Heart left ventricle (tissue), 16 donors: ENCODE measurements at regions not wholly inside any gene's neighbourhood (a gene's known extent, or its start where the extent isn't known, plus 50 kb on each side); places are given as distances from the start of the nearest gene placed in this dataset.

Experiments used
- ATAC-seq, 4 donors: fragments of 200-7000 bp; cut with Tn5 transposase; one replicate each; pipeline ENCODE4 v1.9.1; 2020 to 2022; ENCODE audit warnings: moderate library complexity in 4 of 4, mild to moderate bottlenecking in 3 of 4, moderate number of reproducible peaks in 1 of 4
- DNase-seq, 5 donors: peaks; one replicate each; pipeline ENCODE4 v3.0.0-alpha.2; 2020
- H3K27ac ChIP-seq, 12 donors: fragments of 200-600 bp; sonication (generic) in 4 of 12; one replicate each; pipeline versions ENCODE4 v1.5.0 to v1.8.0; 2016 to 2022; ENCODE audit warnings: mild to moderate bottlenecking in 2 of 12
- H3K27me3 ChIP-seq, 9 donors: fragments of 200-600 bp; sonication (generic) in 2 of 9; one replicate each; pipeline versions ENCODE4 v1.5.1 to v1.8.0; 2016 to 2022; ENCODE audit warnings: mild to moderate bottlenecking in 3 of 9
- H3K36me3 ChIP-seq, 9 donors: fragments of 200-600 bp; sonication (generic) in 2 of 9; one replicate each; pipeline versions ENCODE4 v1.5.0 to v1.8.0; 2018 to 2022; ENCODE audit warnings: mild to moderate bottlenecking in 2 of 9
- H3K4me1 ChIP-seq, 12 donors: fragments of 200-600 bp; sonication (generic) in 4 of 12; one replicate each; pipeline versions ENCODE4 v1.5.0 to v1.8.0; 2016 to 2022; ENCODE audit warnings: mild to moderate bottlenecking in 3 of 12
- H3K4me3 ChIP-seq, 12 donors: fragments of 200-600 bp; sonication (generic) in 4 of 12; one replicate each; pipeline versions ENCODE4 v1.5.0 to v1.8.0; 2017 to 2022; ENCODE audit warnings: mild to moderate bottlenecking in 9 of 12, moderate library complexity in 4 of 12
- H3K9me3 ChIP-seq, 12 donors: fragments of 200-600 bp; sonication (generic) in 4 of 12; one replicate each; pipeline versions ENCODE4 v1.5.0 to v1.8.0; 2016 to 2022; ENCODE audit warnings: mild to moderate bottlenecking in 1 of 12
- POLR2A ChIP-seq, 2 donors: fragments of 450-650 bp; IDR thresholded peaks; one replicate each; pipeline ENCODE4 v1.6.1; 2017; ENCODE audit warnings: antibody characterized with exemption in 2 of 2, mild to moderate bottlenecking in 2 of 2, moderate library complexity in 2 of 2
- WGBS, 4 donors: extraction: QIAGEN DNeasy Blood & Tissue Kit in 2 of 4; methylation state at CpG; one replicate each; pipeline versions ENCODE4 v1.1.5 to v1.1.7; 2013 to 2018; 5-methylcytosine and 5-hydroxymethylcytosine counted together
- intact Hi-C, 10 donors: fragments of 100-400 bp; cut with DNase I; formaldehyde crosslinking; loops; one replicate each; pipeline versions ENCODE4 v1.11.1 to v1.14.2; 2022
- TF ChIP-seq, protein P1 (sequence below), 12 donors: fragments of 200-600 bp; sonication (generic) in 4 of 12; IDR thresholded peaks; one replicate each; pipeline versions ENCODE4 v1.5.0 to v1.8.0; 2018 to 2022; ENCODE audit warnings: antibody characterized with exemption in 12 of 12, mild to moderate bottlenecking in 5 of 12
- donor health status: ischemic (EF 13 %, LVEDD 7.1; RV severe dilation, severe dysfunction).
- donor health status: healthy with polysubstance abuse.
- donor health status: DM: no; HTN: yes; CAD: no.
- donor health status: DM: no; HTN: no; CAD: no.
- donor health status: ischemic (EF 25% LVEDD 6.9; RV normal size, moderate dysfunction).
- donor health status: ischemic (EF 25% LVEDD 5.7; RV mildly dilated, moderate dysfunction).
- donor health status: healthy.
- donor health status: DM: yes; HTN: yes; CAD: no.
- donor health status: ischemic (EF 35%, LVEDD 5.7; RV mildly dilated, moderate dysfunction).
- donor health status: nonischemic (EF 11% LVEDD 7.7; RV severe dilation, severe dysfunction).
- donor health status: DM: yes; HTN: yes; CAD: no.
- donor health status: PGD.
- donor health status: ischemic (EF 29% LVEDD 5.4; RV normal size, mild dysfunction).
- donor health status: nonischemic (EF 23%, LVEDD 6.1; RV moderate dilation, normal function).

GRCh38 chr1:29974316-29974724 lies 738.0 kb downstream of the PTPRU start:
- Histone ChIP-seq H3K36me3 (no peaks in the 10 kb centered on the region), H3K4me1 (no peaks in the 10 kb centered on the region), H3K27me3 (peaks cover 0 to 15% (median 0%) of the 10 kb centered on the region in 9 donors), H3K27ac (no peak overlapping the region), H3K9me3 (peaks cover 0 to 9% (median 0%) of the 10 kb centered on the region in 12 donors), H3K4me3 (no peak overlapping the region)
- intact Hi-C loops: no loop called here
- no peak for TF ChIP-seq POLR2A (IDR thresholded peaks at IDR 0.05)
- TF ChIP-seq, protein P1, sequence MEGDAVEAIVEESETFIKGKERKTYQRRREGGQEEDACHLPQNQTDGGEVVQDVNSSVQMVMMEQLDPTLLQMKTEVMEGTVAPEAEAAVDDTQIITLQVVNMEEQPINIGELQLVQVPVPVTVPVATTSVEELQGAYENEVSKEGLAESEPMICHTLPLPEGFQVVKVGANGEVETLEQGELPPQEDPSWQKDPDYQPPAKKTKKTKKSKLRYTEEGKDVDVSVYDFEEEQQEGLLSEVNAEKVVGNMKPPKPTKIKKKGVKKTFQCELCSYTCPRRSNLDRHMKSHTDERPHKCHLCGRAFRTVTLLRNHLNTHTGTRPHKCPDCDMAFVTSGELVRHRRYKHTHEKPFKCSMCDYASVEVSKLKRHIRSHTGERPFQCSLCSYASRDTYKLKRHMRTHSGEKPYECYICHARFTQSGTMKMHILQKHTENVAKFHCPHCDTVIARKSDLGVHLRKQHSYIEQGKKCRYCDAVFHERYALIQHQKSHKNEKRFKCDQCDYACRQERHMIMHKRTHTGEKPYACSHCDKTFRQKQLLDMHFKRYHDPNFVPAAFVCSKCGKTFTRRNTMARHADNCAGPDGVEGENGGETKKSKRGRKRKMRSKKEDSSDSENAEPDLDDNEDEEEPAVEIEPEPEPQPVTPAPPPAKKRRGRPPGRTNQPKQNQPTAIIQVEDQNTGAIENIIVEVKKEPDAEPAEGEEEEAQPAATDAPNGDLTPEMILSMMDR (IDR thresholded peaks at IDR 0.05): no peak
- DNase-seq: no peak
- WGBS, 4 donors: 4 to 16% (median 9%) methylated on average over 1 of the region's 1 CpG
- peak in 1 of 4 donors; percentile 72 for ATAC-seq

- H3K27me3 ChIP-seq: peaks cover 0 to 19% (median 0%) of the 10 kb centered on the region in 9 donors
- 41 to 53% (median 50%) methylated on average over 3 of the region's 3 CpGs for WGBS, 4 donors
- DNase-seq (no peak), ATAC-seq (no peak)
- no peaks in the 10 kb centered on the region for H3K36me3 ChIP-seq
- no peak overlapping the region for H3K4me3 ChIP-seq
- no peaks in the 10 kb centered on the region for H3K4me1 ChIP-seq
- intact Hi-C loops: no loop called here
- TF ChIP-seq POLR2A (IDR thresholded peaks at IDR 0.05): no peak
- TF ChIP-seq, protein P1 (IDR thresholded peaks at IDR 0.05): no peak
- peaks cover 0 to 9% (median 0%) of the 10 kb centered on the region in 12 donors for H3K9me3 ChIP-seq
- no peak overlapping the region for H3K27ac ChIP-seq
Measured at GRCh38 chr1:29973406-29973805, 737.1 kb downstream of the PTPRU start.

GRCh38 chr1:29972421-29973053 lies 736.2 kb downstream of the PTPRU start:
- WGBS, 4 donors: 66 to 76% (median 72%) methylated on average over 5 of the region's 5 CpGs
- no peak for DNase-seq

GRCh38 chr1:29971703-29972102 lies 735.4 kb downstream of the PTPRU start:
- H3K4me1 ChIP-seq: no peaks in the 10 kb centered on the region
- TF ChIP-seq, protein P1 (IDR thresholded peaks at IDR 0.05): no peak
- TF ChIP-seq POLR2A (IDR thresholded peaks at IDR 0.05): no peak
- H3K4me3 ChIP-seq: no peak overlapping the region
- H3K27me3 ChIP-seq: peaks cover 0 to 19% (median 0%) of the 10 kb centered on the region in 9 donors
- no peaks in the 10 kb centered on the region for H3K36me3 ChIP-seq
- WGBS, 4 donors: 69 to 84% (median 79%) methylated on average over 2 of the region's 2 CpGs
- intact Hi-C loops: no loop called here
- no peaks in the 10 kb centered on the region for H3K9me3 ChIP-seq
- no peak overlapping the region for H3K27ac ChIP-seq
- DNase-seq: no peak
- ATAC-seq: no peak

More at GRCh38 chr1:29972421-29973053, 736.2 kb downstream of the PTPRU start:
- no peak for TF ChIP-seq POLR2A (IDR thresholded peaks at IDR 0.05)
- TF ChIP-seq, protein P1 (IDR thresholded peaks at IDR 0.05): no peak
- H3K27me3 ChIP-seq: peaks cover 0 to 19% (median 0%) of the 10 kb centered on the region in 9 donors
- intact Hi-C loops: no loop called here
- peaks cover 0 to 5% (median 0%) of the 10 kb centered on the region in 12 donors for H3K9me3 ChIP-seq
- H3K36me3 ChIP-seq: no peaks in the 10 kb centered on the region
- H3K27ac ChIP-seq: no peak overlapping the region
- H3K4me3 ChIP-seq: no peak overlapping the region
- H3K4me1 ChIP-seq: no peaks in the 10 kb centered on the region
- no peak for ATAC-seq
